HL-60 (cell line): ENCODE measurements at regions not wholly inside any gene's neighbourhood (a gene's known extent, or its start where the extent isn't known, plus 50 kb on each side); places are given as distances from the start of the nearest gene placed in this dataset.

Experiments
- DNase-seq, 2 experiments: peaks; one replicate each; pipeline ENCODE4 v3.0.0-alpha.2; 2010 to 2020; ENCODE audit warnings: low read depth in 1 of 2, low spot score in 1 of 2
- H3K27ac ChIP-seq: fragments of 250-450 bp; sonication (Bioruptor Pico); replicated peaks from 2 replicates; pipeline ENCODE4 v1.5.1; 2020; ENCODE audit warnings: mild to moderate bottlenecking, moderate library complexity
- H3K27me3 ChIP-seq: fragments of 250-450 bp; sonication (Bioruptor Pico); 2 replicates; pipeline ENCODE4 v1.5.1; 2021; ENCODE audit warnings: mild to moderate bottlenecking, moderate library complexity; ENCODE audit not compliant: insufficient read depth, poor library complexity, severe bottlenecking
- H3K4me3 ChIP-seq: replicated peaks from 2 replicates; pipeline ENCODE4 v1.5.1; 2011; ENCODE audit warnings: mild to moderate bottlenecking, control low read depth, low read length; ENCODE audit not compliant: insufficient read depth
- GABPA ChIP-seq: IDR thresholded peaks from 2 replicates; pipeline ENCODE4 v1.6.1; 2012; ENCODE audit warnings: low read depth
- POLR2AphosphoS5 ChIP-seq: IDR thresholded peaks from 2 replicates; pipeline ENCODE4 v1.6.1; 2012; ENCODE audit warnings: low read depth
- REST ChIP-seq: IDR thresholded peaks from 2 replicates; pipeline ENCODE4 v1.6.1; 2012; ENCODE audit warnings: low read depth; ENCODE audit not compliant: insufficient replicate concordance
- SPI1 ChIP-seq: IDR thresholded peaks from 2 replicates; pipeline ENCODE4 v1.6.1; 2012; ENCODE audit warnings: low read depth, mild to moderate bottlenecking, borderline replicate concordance
- TF ChIP-seq, protein P1 (sequence below): IDR thresholded peaks from one replicate; pipeline ENCODE4 v1.5.1; 2011; ENCODE audit warnings: low read length, control low read depth, inconsistent platforms; ENCODE audit not compliant: insufficient read depth

- DNase-seq: no peak
Observed at GRCh38 chr5:2293906-2294305, 411.2 kb upstream of the IRX4 start.

GRCh38 chr5:2291146-2291840 lies 408.6 kb upstream of the IRX4 start:
- Histone ChIP-seq H3K27me3 (no peaks in the 10 kb centered on the region), H3K4me3 (no peak overlapping the region), H3K27ac (no peak overlapping the region)
- DNase-seq: no peak
- TF ChIP-seq REST: no peak
- no peak for TF ChIP-seq GABPA
- TF ChIP-seq, protein P1, sequence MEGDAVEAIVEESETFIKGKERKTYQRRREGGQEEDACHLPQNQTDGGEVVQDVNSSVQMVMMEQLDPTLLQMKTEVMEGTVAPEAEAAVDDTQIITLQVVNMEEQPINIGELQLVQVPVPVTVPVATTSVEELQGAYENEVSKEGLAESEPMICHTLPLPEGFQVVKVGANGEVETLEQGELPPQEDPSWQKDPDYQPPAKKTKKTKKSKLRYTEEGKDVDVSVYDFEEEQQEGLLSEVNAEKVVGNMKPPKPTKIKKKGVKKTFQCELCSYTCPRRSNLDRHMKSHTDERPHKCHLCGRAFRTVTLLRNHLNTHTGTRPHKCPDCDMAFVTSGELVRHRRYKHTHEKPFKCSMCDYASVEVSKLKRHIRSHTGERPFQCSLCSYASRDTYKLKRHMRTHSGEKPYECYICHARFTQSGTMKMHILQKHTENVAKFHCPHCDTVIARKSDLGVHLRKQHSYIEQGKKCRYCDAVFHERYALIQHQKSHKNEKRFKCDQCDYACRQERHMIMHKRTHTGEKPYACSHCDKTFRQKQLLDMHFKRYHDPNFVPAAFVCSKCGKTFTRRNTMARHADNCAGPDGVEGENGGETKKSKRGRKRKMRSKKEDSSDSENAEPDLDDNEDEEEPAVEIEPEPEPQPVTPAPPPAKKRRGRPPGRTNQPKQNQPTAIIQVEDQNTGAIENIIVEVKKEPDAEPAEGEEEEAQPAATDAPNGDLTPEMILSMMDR: no peak
- no peak for TF ChIP-seq SPI1
- TF ChIP-seq POLR2AphosphoS5: no peak

More at GRCh38 chr5:2293906-2294305, 411.2 kb upstream of the IRX4 start:
- TF ChIP-seq POLR2AphosphoS5: no peak
- TF ChIP-seq, protein P1: no peak
- TF ChIP-seq REST: no peak
- TF ChIP-seq SPI1: no peak
- Histone ChIP-seq H3K27ac (no peak overlapping the region), H3K27me3 (no peaks in the 10 kb centered on the region), H3K4me3 (no peak overlapping the region)

DNA sequence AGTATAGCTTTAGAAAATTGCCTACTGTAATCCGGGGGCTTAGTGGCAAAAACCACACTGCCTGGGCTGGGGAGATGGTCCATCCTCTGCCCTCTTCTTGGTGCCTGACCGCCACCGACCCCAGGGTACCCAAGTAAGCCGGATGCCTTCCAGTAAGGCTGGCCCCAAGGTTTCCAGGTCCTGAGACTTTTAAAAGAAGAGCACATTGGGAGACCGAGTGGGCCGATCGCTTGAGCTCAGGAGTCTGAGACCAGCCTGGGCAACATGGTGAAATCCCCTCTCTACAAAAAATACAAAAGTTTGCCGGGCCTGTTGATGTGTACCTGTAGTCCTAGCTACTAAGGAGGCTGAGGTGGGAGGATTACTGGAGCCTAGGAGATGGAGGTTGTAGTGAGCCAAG lies 406.7 kb upstream of the IRX4 start:
- no peak for DNase-seq
- no peak overlapping the region for H3K4me3 ChIP-seq
- TF ChIP-seq SPI1 (no peak), REST (no peak), GABPA (no peak)
- TF ChIP-seq, protein P1: no peak
- H3K27ac ChIP-seq: no peak overlapping the region
- no peaks in the 10 kb centered on the region for H3K27me3 ChIP-seq
